DND-41 (cell line): ENCODE measurements at regions not wholly inside any gene's neighbourhood (a gene's known extent, or its start where the extent isn't known, plus 50 kb on each side); places are given as distances from the start of the nearest gene placed in this dataset.

Experiments used
- ATAC-seq: fragments of 200-7000 bp; cut with Tn5 transposase; 3 replicates; pipeline ENCODE4 v1.9.1; 2021; ENCODE audit warnings: low read depth; ENCODE audit not compliant: insufficient read depth
- DNase-seq: peaks from one replicate; pipeline ENCODE4 v3.0.0-alpha.2; 2020
- H2AFZ ChIP-seq: 2 replicates; pipeline ENCODE4 v1.6.0; 2012; ENCODE audit warnings: low read depth, low read length
- H3K27ac ChIP-seq: 2 replicates; pipeline ENCODE4 v1.5.1; 2012; ENCODE audit warnings: low read length, inconsistent platforms
- H3K27me3 ChIP-seq: fragments of 200-600 bp; sonication (generic); 2 replicates; pipeline ENCODE4 v1.6.0; 2012; ENCODE audit warnings: low read length, mild to moderate bottlenecking, inconsistent platforms; ENCODE audit not compliant: insufficient read depth, poor library complexity
- H3K36me3 ChIP-seq: 2 replicates; pipeline ENCODE4 v1.5.1; 2012; ENCODE audit warnings: low read length, inconsistent platforms; ENCODE audit not compliant: insufficient read depth
- H3K4me1 ChIP-seq: 2 replicates; pipeline ENCODE4 v1.5.1; 2012; ENCODE audit warnings: mild to moderate bottlenecking, low read length; ENCODE audit not compliant: insufficient read depth
- H3K4me2 ChIP-seq: 2 replicates; pipeline ENCODE4 v1.6.0; 2012; ENCODE audit warnings: mild to moderate bottlenecking, moderate library complexity, low read length, inconsistent platforms; ENCODE audit not compliant: insufficient read depth
- H3K4me3 ChIP-seq, 2 experiments: fragments of 200-600 bp in 1 of 2; shearing (Covaris generic) in 1 of 2; 2 replicates each; pipeline ENCODE4 v1.5.1; 2012 to 2016; ENCODE audit warnings: inconsistent platforms in 2 of 2, low read length in 2 of 2, mild to moderate bottlenecking in 2 of 2, low read depth in 1 of 2, moderate library complexity in 1 of 2
- H3K79me2 ChIP-seq: 2 replicates; pipeline ENCODE4 v1.6.0; 2012; ENCODE audit warnings: low read length, inconsistent platforms; ENCODE audit not compliant: insufficient read depth
- H3K9ac ChIP-seq: 2 replicates; pipeline ENCODE4 v1.6.0; 2012; ENCODE audit warnings: low read depth, mild to moderate bottlenecking, inconsistent platforms, low read length, moderate library complexity
- H3K9me3 ChIP-seq: 2 replicates; pipeline ENCODE4 v1.5.1; 2012; ENCODE audit warnings: low read length, moderate library complexity, mild to moderate bottlenecking, inconsistent platforms; ENCODE audit not compliant: insufficient read depth, severe bottlenecking
- H4K20me1 ChIP-seq: 2 replicates; pipeline ENCODE4 v1.6.0; 2012; ENCODE audit warnings: low read length; ENCODE audit not compliant: insufficient read depth
- CTCF ChIP-seq: IDR thresholded peaks from 2 replicates; pipeline ENCODE4 v1.5.1; 2012; ENCODE audit warnings: borderline replicate concordance, low read length, moderate library complexity, mild to moderate bottlenecking; ENCODE audit not compliant: poor library complexity, severe bottlenecking; ENCODE audit errors: extremely low read depth
- EZH2 ChIP-seq: IDR thresholded peaks from 3 replicates; pipeline ENCODE4 v1.6.1; 2012; ENCODE audit warnings: borderline replicate concordance, low read depth, mild to moderate bottlenecking, moderate library complexity, low read length, inconsistent platforms; ENCODE audit not compliant: severe bottlenecking

GRCh38 chr5:39785410-39785809, 360.6 kb upstream of the DAB2 start:
- H3K4me2 ChIP-seq = no peak overlapping the region
- H4K20me1 ChIP-seq = no peaks in the 10 kb centered on the region
- no peaks in the 10 kb centered on the region for H3K36me3 ChIP-seq
- DNase-seq (no peak), ATAC-seq (no peak)
- no peaks in the 10 kb centered on the region for H3K4me1 ChIP-seq
- H3K4me3 ChIP-seq = no peak overlapping the region
- TF ChIP-seq CTCF (no peak), EZH2 (no peak)
- H3K27me3 ChIP-seq = peaks cover 4% of the 10 kb centered on the region
- no peak overlapping the region for H2AFZ ChIP-seq
- no peak overlapping the region for H3K9ac ChIP-seq
- no peak overlapping the region for H3K27ac ChIP-seq
- H3K9me3 ChIP-seq = no peaks in the 10 kb centered on the region
- H3K79me2 ChIP-seq = no peaks in the 10 kb centered on the region

DNA sequence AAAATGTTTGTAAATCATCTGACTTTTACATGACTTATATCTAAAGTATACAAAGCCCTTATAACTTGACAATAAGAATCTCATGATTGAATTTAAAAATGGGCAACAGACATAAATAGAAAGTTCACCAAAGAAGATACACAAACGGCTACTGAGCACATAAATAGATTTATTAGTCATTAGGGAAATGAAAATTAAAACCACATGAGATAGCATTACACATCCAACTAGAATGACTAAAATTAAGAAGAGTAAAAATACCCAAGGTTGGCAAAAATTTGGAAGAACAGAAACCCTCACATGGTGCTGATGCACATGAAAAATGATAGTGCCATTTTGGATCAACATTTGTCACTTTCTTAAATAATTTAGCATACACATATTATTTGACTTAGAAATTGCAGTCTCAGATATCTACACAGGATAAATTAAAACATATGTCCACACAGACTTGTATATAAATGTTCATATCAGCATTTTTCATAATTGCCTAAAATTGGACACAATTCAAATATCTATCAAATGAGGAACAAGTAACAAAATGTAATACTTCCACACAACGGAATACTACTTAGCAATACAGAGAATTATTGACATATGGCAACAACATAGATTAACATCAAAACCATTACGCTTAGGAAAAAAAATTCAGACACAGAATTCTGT, 359.1 kb upstream of the DAB2 start:
- Histone ChIP-seq H4K20me1 (no peaks in the 10 kb centered on the region), H3K27me3 (peaks cover 4% of the 10 kb centered on the region), H3K9me3 (no peaks in the 10 kb centered on the region), H3K27ac (no peak overlapping the region), H2AFZ (no peak overlapping the region), H3K9ac (no peak overlapping the region), H3K79me2 (no peaks in the 10 kb centered on the region), H3K36me3 (no peaks in the 10 kb centered on the region), H3K4me1 (no peaks in the 10 kb centered on the region), H3K4me2 (no peak overlapping the region), H3K4me3 (no peak overlapping the region)
- ATAC-seq (no peak), DNase-seq (no peak)
- TF ChIP-seq CTCF (no peak), EZH2 (no peak)

DNA sequence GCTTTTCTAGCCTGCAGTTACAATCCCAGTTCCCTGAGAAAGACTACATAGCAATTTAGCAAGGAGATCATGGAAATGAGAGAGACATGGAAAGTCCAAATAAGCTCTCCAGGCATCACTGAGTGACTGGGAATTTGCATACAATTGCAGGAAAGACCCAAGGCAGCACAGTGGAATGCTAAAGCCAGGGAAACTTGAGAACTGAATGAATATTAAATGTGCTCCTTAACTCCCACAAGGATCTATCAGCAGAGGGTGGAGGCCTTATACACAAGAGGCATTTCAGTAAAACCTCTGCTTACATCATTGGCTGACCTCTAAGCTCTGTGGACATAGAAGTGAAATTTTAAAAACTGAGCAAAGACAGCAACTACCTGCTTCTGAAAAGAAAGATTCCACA, 355.6 kb upstream of the DAB2 start:
- H3K4me1 ChIP-seq = no peaks in the 10 kb centered on the region
- H3K9me3 ChIP-seq = no peaks in the 10 kb centered on the region
- H3K4me2 ChIP-seq = no peak overlapping the region
- H3K27ac ChIP-seq = no peak overlapping the region
- H3K36me3 ChIP-seq = no peaks in the 10 kb centered on the region
- no peak for TF ChIP-seq EZH2
- no peak for TF ChIP-seq CTCF
- peaks cover 4% of the 10 kb centered on the region for H3K27me3 ChIP-seq
- no peak overlapping the region for H2AFZ ChIP-seq
- no peak overlapping the region for H3K4me3 ChIP-seq
- H3K79me2 ChIP-seq = no peaks in the 10 kb centered on the region
- ATAC-seq (no peak), DNase-seq (no peak)
- H4K20me1 ChIP-seq = no peaks in the 10 kb centered on the region
- no peak overlapping the region for H3K9ac ChIP-seq

DNA sequence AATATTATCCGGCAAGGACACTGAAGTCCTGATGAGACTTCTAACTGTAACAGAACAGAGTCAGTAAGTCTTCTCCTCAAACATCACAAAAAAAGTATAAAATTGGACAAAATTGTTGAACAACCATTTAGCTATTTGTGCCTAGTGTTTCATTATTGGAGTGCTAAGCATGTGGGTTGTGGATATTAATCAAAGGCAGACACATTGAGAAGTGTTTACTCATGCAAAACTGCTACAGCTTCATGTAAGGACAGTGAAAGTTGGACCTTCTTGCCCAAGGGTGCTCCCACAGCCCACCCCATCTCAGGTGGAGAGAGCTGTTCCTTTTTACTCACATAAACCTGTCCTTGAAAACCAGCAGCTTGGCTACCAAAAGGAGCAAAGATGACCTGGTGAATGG, 355.1 kb upstream of the DAB2 start:
- no peaks in the 10 kb centered on the region for H4K20me1 ChIP-seq
- no peaks in the 10 kb centered on the region for H3K36me3 ChIP-seq
- no peaks in the 10 kb centered on the region for H3K9me3 ChIP-seq
- no peak overlapping the region for H3K9ac ChIP-seq
- H3K4me2 ChIP-seq = no peak overlapping the region
- no peaks in the 10 kb centered on the region for H3K4me1 ChIP-seq
- no peak overlapping the region for H3K27ac ChIP-seq
- no peak for DNase-seq
- no peak for ATAC-seq
- peaks cover 7% of the 10 kb centered on the region for H3K27me3 ChIP-seq
- no peaks in the 10 kb centered on the region for H3K79me2 ChIP-seq
- no peak overlapping the region for H3K4me3 ChIP-seq
- H2AFZ ChIP-seq = no peak overlapping the region
- no peak for TF ChIP-seq CTCF
- TF ChIP-seq EZH2 = no peak
